PC-3 (cell line): ENCODE measurements at regions not wholly inside any gene's neighbourhood (a gene's known extent, or its start where the extent isn't known, plus 50 kb on each side); places are given as distances from the start of the nearest gene placed in this dataset.

Source experiments
- CTCF ChIP-seq: fragments of 300-600 bp; sonication (generic); conservative IDR thresholded peaks from 2 replicates; pipeline ENCODE4 v1.5.1; 2017; ENCODE audit warnings: antibody characterized with exemption, low read depth, mild to moderate bottlenecking, low read length
- EZH2 ChIP-seq: fragments of 300-600 bp; sonication (generic); IDR thresholded peaks from one replicate; pipeline ENCODE4 v1.6.1; 2017; ENCODE audit warnings: antibody characterized with exemption, mild to moderate bottlenecking, low read length; ENCODE audit not compliant: unreplicated experiment

DNA sequence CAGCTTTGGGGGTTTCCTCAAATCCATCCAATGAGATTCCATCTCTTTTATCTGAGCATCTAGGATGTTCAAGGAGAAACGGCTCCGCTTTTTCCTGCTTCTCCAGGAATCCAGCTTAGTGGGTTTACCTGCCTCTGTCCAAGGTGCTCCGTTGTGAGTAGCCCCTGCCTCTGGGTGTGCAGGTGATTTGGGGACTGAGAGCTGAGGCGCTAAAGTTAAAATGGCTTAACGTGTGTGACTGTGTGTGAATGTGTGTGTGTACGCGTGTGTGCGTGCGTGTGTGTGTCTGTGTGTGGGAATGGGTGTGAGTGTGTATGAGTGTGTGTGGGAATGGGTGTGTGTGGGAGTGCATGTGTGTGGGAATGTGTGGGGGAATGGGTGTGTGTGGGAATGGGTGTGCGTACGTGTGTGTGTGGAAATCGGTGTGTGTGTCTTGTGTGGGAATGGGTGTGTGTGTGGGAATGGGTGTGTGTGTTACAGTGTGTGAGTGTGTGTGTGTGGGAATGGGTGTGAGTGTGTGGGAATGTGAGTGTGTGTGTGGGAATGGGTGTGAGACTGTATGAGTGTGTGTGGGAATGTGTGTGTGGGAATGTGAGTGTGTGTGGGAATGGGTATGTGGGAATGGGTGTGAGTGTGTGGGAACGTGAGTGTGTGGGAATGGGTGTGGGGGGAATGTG is 90.2 kb upstream of the INSIG1 start:
- TF ChIP-seq EZH2 (no peak), CTCF (no peak)
